Esophagus muscularis mucosa (tissue), 3 donors: ENCODE measurements at regions not wholly inside any gene's neighbourhood (a gene's known extent, or its start where the extent isn't known, plus 50 kb on each side); places are given as distances from the start of the nearest gene placed in this dataset.

Experiments
- CTCF ChIP-seq, 3 experiments: fragments of 200-600 bp in 2 of 3; fragments of 450-650 bp in 1 of 3; sonication (generic) in 2 of 3; IDR thresholded peaks; one replicate each; pipeline ENCODE4 v1.5.1; 2017 to 2019; ENCODE audit warnings: antibody characterized with exemption in 3 of 3, mild to moderate bottlenecking in 2 of 3, moderate library complexity in 1 of 3
- POLR2A ChIP-seq: fragments of 450-650 bp; IDR thresholded peaks from one replicate; pipeline ENCODE4 v1.6.1; 2017; ENCODE audit warnings: antibody characterized with exemption, moderate library complexity, mild to moderate bottlenecking, low read depth
- POLR2AphosphoS5 ChIP-seq, 2 donors: sonication (generic); formaldehyde crosslinking; IDR thresholded peaks; one replicate each; pipeline ENCODE4 v1.6.1; 2017; ENCODE audit warnings: antibody characterized with exemption in 2 of 2

- TF ChIP-seq CTCF (IDR thresholded peaks at IDR 0.05) = no peak
- TF ChIP-seq POLR2AphosphoS5 (IDR thresholded peaks at IDR 0.05) = no peak
- no peak for TF ChIP-seq POLR2A
Observed at GRCh38 chr2:220159738-220160137, 532.3 kb downstream of the SLC4A3 start.
